ENCODE measurements at regions not wholly inside any gene's neighbourhood (a gene's known extent, or its start where the extent isn't known, plus 50 kb on each side); places are given as distances from the start of the nearest gene placed in this dataset.

DNA sequence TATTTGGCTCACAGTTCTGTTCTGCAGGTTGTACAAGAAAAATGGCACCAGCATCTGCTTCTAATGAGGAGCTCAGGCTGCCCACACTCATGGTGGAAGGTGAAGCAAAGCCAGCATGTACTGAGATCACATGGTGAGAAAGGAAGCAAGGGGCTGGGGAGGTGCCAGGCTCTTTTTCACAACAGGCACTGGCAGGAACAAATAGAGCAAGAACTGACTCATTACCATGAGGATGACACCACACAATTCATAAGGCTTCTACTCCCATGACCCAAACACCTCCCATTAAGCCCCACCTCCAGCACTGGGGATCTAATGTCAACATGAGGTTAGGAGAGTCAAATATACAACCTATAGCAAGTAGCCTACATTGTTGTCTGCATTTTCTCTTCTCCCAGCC, 522.6 kb downstream of the RFC3 start:
- no peak for DNase-seq (ENCODE audit: low spot score)
- Histone ChIP-seq H3K36me3 (ENCODE audit: control insufficient read depth in 4 of 4, insufficient read depth in 3 of 4, low read depth in 1 of 4, low read length in 3 of 4) (no peaks in the 10 kb centered on the region), H3K4me3 (ENCODE audit: low read depth in 1 of 3, low read length in 3 of 3) (no peak overlapping the region), H3K4me1 (ENCODE audit: control insufficient read depth in 4 of 4, insufficient read depth in 4 of 4, low read length in 3 of 4) (no peaks in the 10 kb centered on the region), H3K9me3 (ENCODE audit: control insufficient read depth in 4 of 4, low read length in 3 of 4) (no peaks in the 10 kb centered on the region), H3K27me3 (ENCODE audit: control insufficient read depth in 4 of 4, insufficient read depth in 4 of 4, low read length in 3 of 4) (peaks cover 0 to 3% (median 0%) of the 10 kb centered on the region in 4 donors), H3K9ac (ENCODE audit: low read depth in 1 of 2, low read length in 2 of 2) (no peak overlapping the region), H3K27ac (ENCODE audit: low read depth in 1 of 2, low read length in 2 of 2) (no peak overlapping the region)
- TF ChIP-seq RAD21 (IDR thresholded peaks at IDR 0.05): no peak
- no peak for TF ChIP-seq SP1 (IDR thresholded peaks at IDR 0.05)
- TF ChIP-seq ATF3 (IDR thresholded peaks at IDR 0.05): no peak
- TF ChIP-seq EGR1 (IDR thresholded peaks at IDR 0.05; ENCODE audit: low read depth in 2 of 2): no peak
- TF ChIP-seq FOXA2 (IDR thresholded peaks at IDR 0.05): no peak
- no peak for TF ChIP-seq YY1 (IDR thresholded peaks at IDR 0.05)
- no peak for TF ChIP-seq HNF4A (conservative IDR thresholded peaks at IDR 0.05)
- no peak for TF ChIP-seq NR2F2 (IDR thresholded peaks at IDR 0.05)
- TF ChIP-seq, protein P1, sequence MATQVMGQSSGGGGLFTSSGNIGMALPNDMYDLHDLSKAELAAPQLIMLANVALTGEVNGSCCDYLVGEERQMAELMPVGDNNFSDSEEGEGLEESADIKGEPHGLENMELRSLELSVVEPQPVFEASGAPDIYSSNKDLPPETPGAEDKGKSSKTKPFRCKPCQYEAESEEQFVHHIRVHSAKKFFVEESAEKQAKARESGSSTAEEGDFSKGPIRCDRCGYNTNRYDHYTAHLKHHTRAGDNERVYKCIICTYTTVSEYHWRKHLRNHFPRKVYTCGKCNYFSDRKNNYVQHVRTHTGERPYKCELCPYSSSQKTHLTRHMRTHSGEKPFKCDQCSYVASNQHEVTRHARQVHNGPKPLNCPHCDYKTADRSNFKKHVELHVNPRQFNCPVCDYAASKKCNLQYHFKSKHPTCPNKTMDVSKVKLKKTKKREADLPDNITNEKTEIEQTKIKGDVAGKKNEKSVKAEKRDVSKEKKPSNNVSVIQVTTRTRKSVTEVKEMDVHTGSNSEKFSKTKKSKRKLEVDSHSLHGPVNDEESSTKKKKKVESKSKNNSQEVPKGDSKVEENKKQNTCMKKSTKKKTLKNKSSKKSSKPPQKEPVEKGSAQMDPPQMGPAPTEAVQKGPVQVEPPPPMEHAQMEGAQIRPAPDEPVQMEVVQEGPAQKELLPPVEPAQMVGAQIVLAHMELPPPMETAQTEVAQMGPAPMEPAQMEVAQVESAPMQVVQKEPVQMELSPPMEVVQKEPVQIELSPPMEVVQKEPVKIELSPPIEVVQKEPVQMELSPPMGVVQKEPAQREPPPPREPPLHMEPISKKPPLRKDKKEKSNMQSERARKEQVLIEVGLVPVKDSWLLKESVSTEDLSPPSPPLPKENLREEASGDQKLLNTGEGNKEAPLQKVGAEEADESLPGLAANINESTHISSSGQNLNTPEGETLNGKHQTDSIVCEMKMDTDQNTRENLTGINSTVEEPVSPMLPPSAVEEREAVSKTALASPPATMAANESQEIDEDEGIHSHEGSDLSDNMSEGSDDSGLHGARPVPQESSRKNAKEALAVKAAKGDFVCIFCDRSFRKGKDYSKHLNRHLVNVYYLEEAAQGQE (IDR thresholded peaks at IDR 0.05): no peak
- TF ChIP-seq ZBTB33 (IDR thresholded peaks at IDR 0.05): no peak
- no peak for TF ChIP-seq FOXA1 (IDR thresholded peaks at IDR 0.05)
- no peak for TF ChIP-seq HNF4G (IDR thresholded peaks at IDR 0.05)

DNA sequence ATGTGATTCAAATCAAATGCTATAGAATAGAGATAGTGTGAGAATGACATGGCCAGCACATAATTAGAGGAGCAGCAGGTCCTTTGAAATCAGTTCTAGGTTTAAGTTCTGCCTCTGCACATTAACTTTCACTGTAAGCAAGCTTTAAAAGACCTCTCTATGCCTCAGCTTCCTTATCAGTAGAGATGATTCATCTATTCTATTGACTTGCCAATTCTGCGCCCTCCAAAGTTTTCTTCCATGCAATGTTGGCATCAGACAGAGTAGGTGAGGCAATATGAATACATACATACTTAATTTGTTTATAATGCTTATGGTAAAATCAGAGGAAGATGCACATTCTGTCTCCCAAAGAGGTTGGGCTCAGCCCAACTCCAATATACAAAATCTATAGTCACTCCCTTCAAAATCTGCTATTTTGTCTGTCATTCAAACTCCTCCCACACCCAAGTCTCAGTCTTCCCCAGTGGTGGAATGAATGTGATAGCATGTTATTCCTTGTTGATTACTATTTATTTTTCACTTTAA, 525.5 kb downstream of the RFC3 start:
- Histone ChIP-seq H3K9me3 (ENCODE audit: control insufficient read depth in 4 of 4, low read length in 3 of 4) (no peaks in the 10 kb centered on the region), H3K27me3 (ENCODE audit: control insufficient read depth in 4 of 4, insufficient read depth in 4 of 4, low read length in 3 of 4) (peaks cover 0 to 3% (median 0%) of the 10 kb centered on the region in 4 donors), H3K27ac (ENCODE audit: low read depth in 1 of 2, low read length in 2 of 2) (no peak overlapping the region), H3K36me3 (ENCODE audit: control insufficient read depth in 4 of 4, insufficient read depth in 3 of 4, low read depth in 1 of 4, low read length in 3 of 4) (no peaks in the 10 kb centered on the region), H3K4me3 (ENCODE audit: low read depth in 1 of 3, low read length in 3 of 3) (no peak overlapping the region), H3K9ac (ENCODE audit: low read depth in 1 of 2, low read length in 2 of 2) (no peak overlapping the region), H3K4me1 (ENCODE audit: control insufficient read depth in 4 of 4, insufficient read depth in 4 of 4, low read length in 3 of 4) (no peaks in the 10 kb centered on the region)
- WGBS: 86% methylated on average over 1 of the region's 1 CpG
- DNase-seq (ENCODE audit: low spot score): no peak
- TF ChIP-seq NR2F2 (IDR thresholded peaks at IDR 0.05) (no peak), JUND (IDR thresholded peaks at IDR 0.05) (no peak), HNF4A (conservative IDR thresholded peaks at IDR 0.05) (no peak), ZBTB33 (IDR thresholded peaks at IDR 0.05) (no peak), EGR1 (IDR thresholded peaks at IDR 0.05; ENCODE audit: low read depth in 2 of 2) (no peak), RAD21 (IDR thresholded peaks at IDR 0.05) (no peak), HNF4G (IDR thresholded peaks at IDR 0.05) (no peak), CTCF (IDR thresholded peaks at IDR 0.05; ENCODE audit: low read depth, low read length, missing input control) (no peak), FOXA1 (IDR thresholded peaks at IDR 0.05) (no peak), FOXA2 (IDR thresholded peaks at IDR 0.05) (no peak), RXRA (IDR thresholded peaks at IDR 0.05) (no peak), YY1 (IDR thresholded peaks at IDR 0.05) (no peak), SP1 (IDR thresholded peaks at IDR 0.05) (no peak), GABPA (IDR thresholded peaks at IDR 0.05 in 1 of 2, conservative IDR thresholded peaks at IDR 0.05 in 1 of 2) (no peak), TAF1 (conservative IDR thresholded peaks at IDR 0.05) (no peak)
- TF ChIP-seq, protein P2, sequence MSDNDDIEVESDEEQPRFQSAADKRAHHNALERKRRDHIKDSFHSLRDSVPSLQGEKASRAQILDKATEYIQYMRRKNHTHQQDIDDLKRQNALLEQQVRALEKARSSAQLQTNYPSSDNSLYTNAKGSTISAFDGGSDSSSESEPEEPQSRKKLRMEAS (IDR thresholded peaks at IDR 0.05): no peak
- TF ChIP-seq, protein P1 (IDR thresholded peaks at IDR 0.05): no peak

Measured in liver (tissue), 8 donors.